ENCODE measurements at regions not wholly inside any gene's neighbourhood (a gene's known extent, or its start where the extent isn't known, plus 50 kb on each side); places are given as distances from the start of the nearest gene placed in this dataset.
"Not testable (repeated sequence)": the region's sequence is repeated elsewhere in the genome, so short reads cannot be mapped to it uniquely, and the experiment has no call there.

GRCh38 chr3:55267206-55267930 lies 219.7 kb downstream of the WNT5A start:
- H3K4me3 ChIP-seq (ENCODE audit: low read length), result no peak overlapping the region
- peaks cover 4% of the 10 kb centered on the region; the same call in 1 of the 2 replicates for H3K4me1 ChIP-seq (ENCODE audit: insufficient read depth, low read length)
- no peaks in the 10 kb centered on the region for H3K36me3 ChIP-seq (ENCODE audit: insufficient read depth, low read length)
- WGBS, result no CpG with 5 or more reads among the region's 2 CpGs
- no peak overlapping the region for H3K9ac ChIP-seq (ENCODE audit: low read depth, low read length)
- H3K9me3 ChIP-seq (ENCODE audit: insufficient read depth, low read depth, low read length), result no peaks in the 10 kb centered on the region
- H3K27ac ChIP-seq (ENCODE audit: low read depth, low read length), result no peak overlapping the region
- no peaks in the 10 kb centered on the region for H3K27me3 ChIP-seq (ENCODE audit: insufficient read depth, low read length)

DNA sequence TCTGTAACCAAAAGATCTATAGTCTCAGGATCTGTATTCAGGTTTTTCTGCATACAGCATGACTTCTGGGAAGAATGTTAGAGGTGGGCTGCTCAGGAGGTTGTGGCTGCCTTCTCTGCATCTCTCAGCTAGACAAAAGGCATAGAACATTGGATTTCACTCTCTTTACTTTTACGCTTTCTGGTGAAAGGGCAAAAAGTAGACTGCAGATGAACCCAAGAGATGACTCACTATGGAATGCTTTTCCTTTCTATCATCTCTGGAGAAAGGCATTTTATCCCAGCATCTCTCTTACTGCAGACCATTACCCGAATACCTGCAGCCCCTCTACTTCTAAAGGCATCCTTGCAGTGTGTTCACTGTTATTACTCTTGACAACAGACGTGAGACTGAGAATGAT lies 222.2 kb downstream of the WNT5A start:
- Histone ChIP-seq H3K4me3 (ENCODE audit: low read length) (no peak overlapping the region), H3K27me3 (ENCODE audit: insufficient read depth, low read length) (no peaks in the 10 kb centered on the region), H3K9ac (ENCODE audit: low read depth, low read length) (no peak overlapping the region), H3K36me3 (ENCODE audit: insufficient read depth, low read length) (no peaks in the 10 kb centered on the region), H3K4me1 (ENCODE audit: insufficient read depth, low read length) (no peaks in the 10 kb centered on the region), H3K27ac (ENCODE audit: low read depth, low read length) (no peak overlapping the region), H3K9me3 (ENCODE audit: insufficient read depth, low read depth, low read length) (no peaks in the 10 kb centered on the region)
- 97% methylated on average over 3 of the region's 3 CpGs for WGBS

GRCh38 chr3:55252921-55253320 lies 234.2 kb downstream of the WNT5A start:
- Histone ChIP-seq H3K27me3 (ENCODE audit: insufficient read depth, low read length) (no peaks in the 10 kb centered on the region), H3K9me3 (ENCODE audit: insufficient read depth, low read depth, low read length) (no peaks in the 10 kb centered on the region; the same call in 1 of the 2 replicates), H3K4me1 (ENCODE audit: insufficient read depth, low read length) (no peaks in the 10 kb centered on the region), H3K36me3 (ENCODE audit: insufficient read depth, low read length) (no peaks in the 10 kb centered on the region), H3K27ac (ENCODE audit: low read depth, low read length) (no peak overlapping the region), H3K9ac (ENCODE audit: low read depth, low read length) (no peak overlapping the region), H3K4me3 (ENCODE audit: low read length) (no peak overlapping the region)

- not testable (repeated sequence) for H3K4me1 ChIP-seq (ENCODE audit: insufficient read depth, low read length); H3K9ac ChIP-seq (ENCODE audit: low read depth, low read length); H3K27ac ChIP-seq (ENCODE audit: low read depth, low read length); H3K36me3 ChIP-seq (ENCODE audit: insufficient read depth, low read length); H3K9me3 ChIP-seq (ENCODE audit: insufficient read depth, low read depth, low read length); H3K27me3 ChIP-seq (ENCODE audit: insufficient read depth, low read length); H3K4me3 ChIP-seq (ENCODE audit: low read length)
- 99% methylated on average over 6 of the region's 6 CpGs for WGBS
These were observed 237.9 kb downstream of the WNT5A start for GRCh38 chr3:55249156-55249555.

GRCh38 chr3:55247666-55248065 lies 239.4 kb downstream of the WNT5A start:
- Histone ChIP-seq H3K9me3 (ENCODE audit: insufficient read depth, low read depth, low read length) (no peaks in the 10 kb centered on the region; the same call in 1 of the 2 replicates), H3K4me3 (ENCODE audit: low read length) (no peak overlapping the region), H3K36me3 (ENCODE audit: insufficient read depth, low read length) (no peaks in the 10 kb centered on the region), H3K27ac (ENCODE audit: low read depth, low read length) (no peak overlapping the region), H3K27me3 (ENCODE audit: insufficient read depth, low read length) (no peaks in the 10 kb centered on the region), H3K9ac (ENCODE audit: low read depth, low read length) (no peak overlapping the region), H3K4me1 (ENCODE audit: insufficient read depth, low read length) (peaks cover 10% of the 10 kb centered on the region)
- WGBS, result 62% methylated on average over 3 of the region's 3 CpGs

DNA sequence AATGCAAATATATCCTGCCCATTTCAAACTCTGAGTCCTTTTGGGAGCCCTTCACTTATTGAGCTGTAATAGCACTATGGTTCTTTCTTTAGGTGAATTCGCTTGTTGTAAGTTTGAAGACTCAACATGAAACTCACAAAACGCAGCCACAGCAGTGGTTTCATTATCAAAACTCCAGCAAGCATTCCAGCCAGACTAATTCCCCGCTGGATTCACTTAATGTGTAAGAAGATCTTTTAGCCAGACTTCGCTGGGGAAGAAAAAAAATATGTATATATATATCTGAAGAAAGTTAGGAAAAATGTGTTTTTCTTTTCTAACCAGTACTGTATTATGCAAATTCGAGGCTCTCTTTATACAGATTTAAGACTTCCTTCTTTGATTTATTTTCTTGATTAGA lies 241.1 kb downstream of the WNT5A start:
- WGBS, result 94% methylated on average over 2 of the region's 5 CpGs
- H3K9me3 ChIP-seq (ENCODE audit: insufficient read depth, low read depth, low read length), result no peaks in the 10 kb centered on the region; the same call in 1 of the 2 replicates
- H3K27me3 ChIP-seq (ENCODE audit: insufficient read depth, low read length), result no peaks in the 10 kb centered on the region
- H3K4me3 ChIP-seq (ENCODE audit: low read length), result no peak overlapping the region
- H3K27ac ChIP-seq (ENCODE audit: low read depth, low read length), result no peak overlapping the region
- H3K36me3 ChIP-seq (ENCODE audit: insufficient read depth, low read length), result no peaks in the 10 kb centered on the region
- peaks cover 12% of the 10 kb centered on the region for H3K4me1 ChIP-seq (ENCODE audit: insufficient read depth, low read length)
- no peak overlapping the region for H3K9ac ChIP-seq (ENCODE audit: low read depth, low read length)

- 90% methylated on average over 2 of the region's 2 CpGs for WGBS
These were observed 241.8 kb downstream of the WNT5A start for GRCh38 chr3:55245351-55245750.

DNA sequence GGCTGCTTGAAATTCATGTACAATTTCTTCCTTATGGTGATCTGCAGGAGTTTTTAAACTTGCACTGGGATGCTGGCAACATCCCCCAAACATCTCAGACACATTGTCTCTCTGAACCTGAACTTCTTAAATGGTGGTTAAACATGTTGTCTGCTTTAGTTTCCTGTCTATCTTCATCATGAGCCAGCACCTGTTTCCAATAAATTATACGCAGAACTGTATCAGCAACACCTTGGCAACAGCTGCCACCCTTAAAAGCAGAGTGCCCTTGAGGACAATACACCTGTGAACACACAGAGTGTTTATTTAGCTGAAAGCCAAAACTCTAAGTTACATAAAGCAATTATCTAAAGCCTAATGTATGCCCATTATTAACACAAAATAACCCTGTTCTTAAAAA lies 242.9 kb downstream of the WNT5A start:
- no peaks in the 10 kb centered on the region for H3K36me3 ChIP-seq (ENCODE audit: insufficient read depth, low read length)
- no peak overlapping the region for H3K27ac ChIP-seq (ENCODE audit: low read depth, low read length)
- H3K4me3 ChIP-seq (ENCODE audit: low read length), result no peak overlapping the region
- 94% methylated on average over 1 of the region's 1 CpG for WGBS
- no peaks in the 10 kb centered on the region for H3K27me3 ChIP-seq (ENCODE audit: insufficient read depth, low read length)
- H3K4me1 ChIP-seq (ENCODE audit: insufficient read depth, low read length), result peaks cover 12% of the 10 kb centered on the region
- no peaks in the 10 kb centered on the region for H3K9me3 ChIP-seq (ENCODE audit: insufficient read depth, low read depth, low read length)
- H3K9ac ChIP-seq (ENCODE audit: low read depth, low read length), result no peak overlapping the region

More at GRCh38 chr3:55245351-55245750, 241.8 kb downstream of the WNT5A start:
- Histone ChIP-seq H3K27ac (ENCODE audit: low read depth, low read length) (no peak overlapping the region), H3K9ac (ENCODE audit: low read depth, low read length) (no peak overlapping the region), H3K27me3 (ENCODE audit: insufficient read depth, low read length) (no peaks in the 10 kb centered on the region), H3K4me3 (ENCODE audit: low read length) (no peak overlapping the region), H3K36me3 (ENCODE audit: insufficient read depth, low read length) (no peaks in the 10 kb centered on the region), H3K9me3 (ENCODE audit: insufficient read depth, low read depth, low read length) (no peaks in the 10 kb centered on the region; the same call in 1 of the 2 replicates), H3K4me1 (ENCODE audit: insufficient read depth, low read length) (peaks cover 12% of the 10 kb centered on the region)

DNA sequence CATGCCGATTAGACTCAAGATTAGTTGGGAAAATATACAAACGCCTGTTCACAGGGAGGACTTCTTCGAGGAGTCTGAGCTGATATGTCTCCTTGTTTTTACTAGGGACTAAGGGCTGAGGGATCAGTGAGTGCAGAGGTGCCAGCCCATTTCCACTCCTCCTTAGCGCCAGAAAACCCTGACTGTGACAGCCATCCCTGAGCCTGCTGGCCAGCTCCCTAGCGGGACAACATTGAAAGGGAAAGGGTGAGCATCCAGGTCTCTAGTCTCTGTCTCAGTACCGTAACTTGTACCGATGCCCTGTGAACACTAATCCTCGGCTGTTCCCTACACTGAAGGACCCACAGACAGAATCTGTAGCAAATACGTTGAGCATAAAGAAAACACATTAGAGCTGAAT lies 243.4 kb downstream of the WNT5A start:
- Histone ChIP-seq H3K9me3 (ENCODE audit: insufficient read depth, low read depth, low read length) (no peaks in the 10 kb centered on the region), H3K9ac (ENCODE audit: low read depth, low read length) (no peak overlapping the region), H3K36me3 (ENCODE audit: insufficient read depth, low read length) (no peaks in the 10 kb centered on the region), H3K4me3 (ENCODE audit: low read length) (no peak overlapping the region), H3K27ac (ENCODE audit: low read depth, low read length) (no peak overlapping the region), H3K27me3 (ENCODE audit: insufficient read depth, low read length) (no peaks in the 10 kb centered on the region), H3K4me1 (ENCODE audit: insufficient read depth, low read length) (peaks cover 12% of the 10 kb centered on the region)
- 82% methylated on average over 9 of the region's 9 CpGs for WGBS

DNA sequence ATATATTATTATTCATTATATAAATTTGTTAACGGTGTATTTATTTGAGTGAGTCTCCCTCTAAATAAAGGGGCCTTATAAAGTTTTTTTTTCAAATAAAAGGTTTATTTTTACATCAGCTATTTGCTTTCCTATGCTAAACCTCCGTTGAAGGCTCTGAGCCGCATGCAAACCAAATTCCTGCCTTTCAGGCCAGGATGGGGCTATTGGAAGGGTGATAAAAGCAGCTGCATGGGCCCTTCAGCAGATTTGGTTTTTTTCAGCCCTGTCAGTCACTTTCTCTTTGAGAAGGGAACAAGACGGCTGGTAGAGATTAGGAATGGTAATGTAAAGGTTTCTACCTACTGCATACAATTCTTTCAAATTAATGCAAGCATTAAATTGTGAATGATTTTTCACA lies 244.2 kb downstream of the WNT5A start:
- Histone ChIP-seq H3K9ac (ENCODE audit: low read depth, low read length) (no peak overlapping the region), H3K4me3 (ENCODE audit: low read length) (no peak overlapping the region), H3K4me1 (ENCODE audit: insufficient read depth, low read length) (peaks cover 12% of the 10 kb centered on the region), H3K27ac (ENCODE audit: low read depth, low read length) (no peak overlapping the region), H3K36me3 (ENCODE audit: insufficient read depth, low read length) (no peaks in the 10 kb centered on the region), H3K27me3 (ENCODE audit: insufficient read depth, low read length) (no peaks in the 10 kb centered on the region), H3K9me3 (ENCODE audit: insufficient read depth, low read depth, low read length) (no peaks in the 10 kb centered on the region)
- WGBS, result 30% methylated on average over 2 of the region's 4 CpGs

- H3K9ac ChIP-seq (ENCODE audit: low read depth, low read length), result no peak overlapping the region
- peaks cover 12% of the 10 kb centered on the region for H3K4me1 ChIP-seq (ENCODE audit: insufficient read depth, low read length)
- H3K4me3 ChIP-seq (ENCODE audit: low read length), result no peak overlapping the region
- 100% methylated on average over 1 of the region's 3 CpGs for WGBS
- no peaks in the 10 kb centered on the region for H3K27me3 ChIP-seq (ENCODE audit: insufficient read depth, low read length)
- H3K9me3 ChIP-seq (ENCODE audit: insufficient read depth, low read depth, low read length), result no peaks in the 10 kb centered on the region
- no peaks in the 10 kb centered on the region for H3K36me3 ChIP-seq (ENCODE audit: insufficient read depth, low read length)
- no peak overlapping the region for H3K27ac ChIP-seq (ENCODE audit: low read depth, low read length)
These were observed 246.0 kb downstream of the WNT5A start for GRCh38 chr3:55241098-55241497.

- Histone ChIP-seq H3K27me3 (ENCODE audit: insufficient read depth, low read length) (no peaks in the 10 kb centered on the region), H3K9ac (ENCODE audit: low read depth, low read length) (no peak overlapping the region), H3K4me3 (ENCODE audit: low read length) (no peak overlapping the region), H3K27ac (ENCODE audit: low read depth, low read length) (no peak overlapping the region), H3K36me3 (ENCODE audit: insufficient read depth, low read length) (no peaks in the 10 kb centered on the region), H3K9me3 (ENCODE audit: insufficient read depth, low read depth, low read length) (no peaks in the 10 kb centered on the region), H3K4me1 (ENCODE audit: insufficient read depth, low read length) (no peaks in the 10 kb centered on the region)
These were observed 251.7 kb downstream of the WNT5A start for GRCh38 chr3:55235416-55235815.
